ENCODE measurements at regions not wholly inside any gene's neighbourhood (a gene's known extent, or its start where the extent isn't known, plus 50 kb on each side); places are given as distances from the start of the nearest gene placed in this dataset.

DNA sequence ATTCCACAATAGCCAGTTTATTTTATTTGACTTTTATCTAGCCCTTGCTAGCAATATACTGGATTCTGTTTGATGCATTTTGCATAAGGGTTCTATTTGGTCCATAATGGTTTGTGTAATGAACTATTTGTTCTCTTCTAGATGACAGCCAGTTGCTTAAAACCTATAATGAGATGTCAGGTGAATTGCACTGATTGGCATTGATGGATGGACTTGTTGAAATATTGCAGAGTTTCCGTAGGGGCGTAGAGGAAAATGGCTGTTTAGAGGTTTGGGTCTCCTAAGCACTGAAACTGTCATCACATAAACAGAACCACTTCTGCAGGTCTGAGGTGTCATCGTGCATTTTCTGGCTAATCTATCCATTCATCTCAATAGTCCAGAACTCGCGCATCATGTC is 124.9 kb upstream of the HDAC9 start:
- DNase-seq: no peak

DNA sequence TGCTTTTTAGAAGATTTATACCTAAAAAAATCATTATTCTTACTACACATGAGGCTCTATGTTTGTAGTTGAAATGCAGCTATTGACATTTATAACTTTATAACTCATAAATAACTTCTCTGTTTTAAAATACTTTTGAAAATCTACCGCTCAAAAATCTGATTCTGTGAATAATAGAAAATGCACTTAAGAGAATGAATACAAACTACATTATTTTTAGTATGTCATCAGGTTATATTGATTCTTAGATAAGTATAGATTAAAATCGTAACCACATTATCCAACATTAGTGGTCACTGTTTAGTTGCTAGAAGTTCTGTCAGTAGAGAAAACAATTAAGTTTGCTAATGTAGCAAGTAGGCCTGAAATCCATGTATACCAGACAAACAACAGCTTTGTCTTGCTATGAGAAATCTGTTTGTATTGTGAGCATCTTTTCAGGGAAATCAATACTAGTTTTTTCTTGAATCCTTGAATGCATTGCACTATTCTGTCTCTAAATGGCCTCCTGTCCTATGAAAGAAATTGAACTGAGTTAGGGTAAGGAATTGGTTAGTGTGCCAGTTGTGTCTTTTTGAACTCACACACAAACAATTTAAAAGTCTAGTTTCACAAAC is 116.5 kb upstream of the HDAC9 start:
- DNase-seq: no peak

DNA sequence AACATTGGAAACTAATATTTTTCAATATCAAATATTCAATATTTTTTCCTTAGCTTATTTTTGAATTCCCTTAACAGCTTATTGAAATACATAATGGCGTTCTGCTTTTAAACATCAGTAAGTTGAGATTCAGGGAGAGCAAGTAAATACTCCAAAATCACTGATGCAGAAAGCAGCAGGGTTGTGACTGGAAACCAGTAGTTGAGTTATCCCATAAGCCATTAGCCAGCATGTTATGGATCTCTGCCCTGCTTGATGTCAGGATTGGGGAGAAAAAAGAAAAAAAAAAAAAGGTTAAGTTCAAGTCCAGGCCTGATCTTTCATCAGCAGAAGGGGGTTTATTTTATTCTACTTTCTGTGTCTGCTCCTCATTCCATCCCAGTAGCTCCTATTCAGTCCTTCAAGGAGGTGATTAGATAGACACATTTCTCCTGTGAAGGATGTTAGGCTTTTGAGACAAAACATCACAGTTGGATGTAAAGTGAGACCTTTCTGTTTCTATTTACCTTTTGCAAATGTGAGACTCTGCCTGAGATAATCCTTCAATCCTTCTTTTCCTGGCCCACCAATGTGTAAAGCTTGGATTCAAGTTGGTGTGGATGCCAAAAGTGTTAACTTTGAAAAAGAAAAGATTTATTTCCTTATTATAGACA is 110.9 kb upstream of the HDAC9 start:
- DNase-seq: no peak

DNA sequence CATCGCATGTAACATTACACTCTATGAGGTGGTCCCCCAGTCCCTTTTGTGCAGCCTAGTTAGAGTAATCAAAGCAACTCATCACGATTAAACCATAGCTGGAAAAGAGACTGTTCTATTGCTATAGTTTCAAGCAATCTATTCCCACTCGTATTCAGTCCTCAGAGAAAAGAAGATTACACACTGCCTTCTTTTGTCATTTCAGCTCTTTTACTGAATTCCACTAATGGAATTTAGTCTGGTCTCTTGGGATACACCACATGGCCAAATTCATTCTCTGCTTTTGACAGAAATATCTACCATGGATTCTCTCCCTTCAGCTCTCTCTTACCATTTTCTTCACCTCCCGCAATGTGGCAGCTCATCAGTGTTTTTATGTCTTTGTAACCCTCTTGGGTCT is 108.9 kb upstream of the HDAC9 start:
- DNase-seq: no peak

DNA sequence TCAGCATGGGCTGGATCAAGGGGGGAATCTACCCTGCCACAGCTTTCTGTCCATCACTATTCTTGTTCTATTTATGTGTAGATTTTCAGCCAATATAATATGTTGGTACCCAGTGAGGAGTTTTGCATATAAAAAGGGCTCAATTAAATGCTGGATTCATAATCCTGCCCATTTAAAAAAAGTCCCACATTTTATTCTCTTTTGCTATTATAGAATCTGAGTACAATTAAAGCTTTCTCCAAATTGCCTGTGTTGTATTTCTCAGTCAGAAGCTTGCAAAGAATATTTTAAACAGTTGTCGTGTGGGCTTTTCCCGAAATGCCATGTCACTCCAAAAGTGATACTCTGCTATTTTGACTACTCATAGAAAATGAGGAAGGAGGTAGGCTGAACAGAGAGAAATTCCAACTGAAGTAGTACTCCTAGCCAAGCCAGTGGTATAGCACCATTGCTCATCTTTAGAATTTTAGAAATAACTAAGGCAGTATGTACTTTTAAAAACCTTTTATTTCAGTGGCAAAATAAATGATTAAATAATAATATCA is 108.3 kb upstream of the HDAC9 start:
- DNase-seq: no peak

DNA sequence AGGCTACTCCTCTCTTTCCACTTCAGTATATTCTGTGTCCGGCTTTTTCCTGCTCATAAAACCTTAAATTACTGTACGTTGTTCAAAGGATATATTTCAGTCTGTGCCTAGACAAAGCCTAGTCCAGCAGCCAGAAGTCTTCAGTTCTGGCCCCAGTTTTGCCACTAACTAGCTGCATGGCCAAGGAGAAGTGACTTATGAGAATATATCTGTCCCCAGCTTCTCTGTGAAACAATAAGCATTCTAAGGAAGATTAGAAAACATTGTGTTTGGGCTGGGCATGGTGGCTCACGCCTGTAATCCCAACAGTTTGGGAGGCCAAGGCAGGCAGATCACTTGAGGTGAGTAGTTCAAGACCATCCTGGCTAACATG is 105.0 kb upstream of the HDAC9 start:
- DNase-seq: no peak

DNA sequence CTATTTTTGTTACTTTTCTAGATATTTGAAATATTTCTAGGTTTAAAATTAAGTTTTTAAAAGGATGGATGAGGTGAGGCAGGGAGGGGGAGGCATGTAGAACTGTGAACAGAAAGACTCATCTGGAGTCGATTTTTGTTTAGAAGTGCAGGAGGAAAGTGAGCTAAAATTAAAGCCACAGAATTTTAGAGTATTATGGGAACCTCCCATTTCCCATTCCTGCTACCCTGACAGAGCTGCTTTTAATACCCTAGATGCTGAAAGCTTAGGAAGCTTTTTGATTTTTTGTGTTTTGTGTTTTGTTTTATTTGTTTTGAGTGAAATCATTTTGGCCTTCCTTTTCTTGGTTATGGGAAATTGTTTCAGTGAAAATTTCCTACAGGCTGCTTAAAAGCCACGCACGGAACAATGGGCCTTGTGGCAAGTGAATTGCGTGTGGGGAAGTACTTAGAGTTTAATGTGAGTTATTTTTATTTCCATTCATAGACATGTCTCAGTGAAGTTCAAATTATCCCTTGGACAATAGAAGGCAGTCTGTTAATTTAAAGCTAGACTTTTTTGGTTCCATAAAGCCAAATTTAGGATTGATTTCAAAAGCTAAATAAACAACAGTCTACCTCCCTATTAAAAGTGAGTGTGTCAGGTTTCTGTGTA is 102.0 kb upstream of the HDAC9 start:
- peak; percentile 21 for DNase-seq

DNA sequence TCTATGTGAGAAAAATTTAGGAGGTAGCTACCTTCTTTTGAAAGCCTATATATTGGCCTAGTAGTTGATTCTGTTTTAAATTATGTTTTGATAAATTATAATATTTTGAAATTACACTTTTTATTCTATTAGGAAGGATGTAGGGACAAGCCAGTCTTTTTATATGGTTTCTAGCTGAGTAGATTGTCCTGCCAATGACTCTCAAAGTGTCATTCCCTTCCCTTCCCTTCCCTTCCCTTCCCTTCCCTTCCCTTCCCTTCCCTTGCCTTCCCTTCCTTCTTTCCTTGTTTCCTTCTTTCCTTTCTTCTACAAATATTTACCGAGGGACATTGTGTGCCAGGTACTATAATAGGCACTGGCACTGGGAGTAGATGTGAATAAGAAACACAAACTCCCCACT is 99.7 kb upstream of the HDAC9 start:
- no peak for DNase-seq

DNA sequence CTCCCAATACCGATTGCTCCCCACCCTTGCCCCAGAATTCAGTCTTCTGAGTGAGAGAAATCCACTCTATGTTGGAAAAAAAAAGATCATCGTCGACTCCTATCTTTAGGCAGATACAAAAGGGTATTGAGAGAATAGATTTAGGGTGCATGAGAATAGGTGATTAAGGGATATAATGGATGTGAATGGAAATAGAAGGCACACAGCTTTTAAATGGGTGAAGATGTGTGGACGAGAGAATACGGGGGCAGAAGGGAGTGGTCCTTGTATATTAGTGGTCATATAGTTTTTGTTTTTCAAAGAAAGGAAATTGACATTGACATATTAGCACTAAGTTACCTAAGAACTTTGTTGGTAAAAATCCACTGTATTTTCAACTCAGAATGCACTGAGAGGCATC is 98.6 kb upstream of the HDAC9 start:
- DNase-seq: no peak

DNA sequence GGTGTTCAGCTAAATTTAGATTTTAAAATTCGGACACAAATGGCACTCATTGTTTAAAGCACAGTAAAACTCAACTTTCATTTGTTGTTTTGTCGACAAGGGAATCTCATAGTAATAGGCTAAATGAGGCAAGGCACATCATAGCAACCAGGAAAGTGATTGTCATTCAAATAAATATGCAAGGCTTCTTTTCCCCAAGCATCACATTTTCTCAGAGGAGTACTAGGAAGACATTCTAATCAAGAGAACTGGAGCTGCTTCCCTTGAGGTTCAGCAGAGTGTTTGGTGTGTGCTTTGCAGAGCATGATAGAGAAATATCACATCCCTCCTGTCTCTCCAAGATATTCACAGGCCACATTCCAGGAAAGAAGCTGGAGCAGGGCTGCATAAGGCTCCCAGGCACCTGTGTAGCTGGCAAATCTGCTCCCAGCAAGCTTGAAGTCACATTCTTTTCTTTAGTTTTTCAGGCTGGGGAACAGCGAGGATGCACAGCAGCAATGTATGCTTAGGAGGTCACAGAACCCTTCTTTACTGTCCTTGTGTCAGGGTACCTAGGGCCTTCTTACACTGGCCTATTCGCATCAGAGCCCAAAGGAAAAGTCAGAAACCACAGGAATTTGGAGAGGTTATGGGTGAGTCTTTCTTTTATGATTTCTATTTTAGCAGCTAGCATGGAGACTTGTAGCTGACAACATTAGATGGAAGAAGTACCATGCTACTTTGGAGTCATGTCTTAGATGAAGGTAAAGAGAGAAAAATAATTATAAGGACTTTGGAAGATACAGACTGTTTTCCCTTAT is 95.9 kb upstream of the HDAC9 start:
- no peak for DNase-seq

DNA sequence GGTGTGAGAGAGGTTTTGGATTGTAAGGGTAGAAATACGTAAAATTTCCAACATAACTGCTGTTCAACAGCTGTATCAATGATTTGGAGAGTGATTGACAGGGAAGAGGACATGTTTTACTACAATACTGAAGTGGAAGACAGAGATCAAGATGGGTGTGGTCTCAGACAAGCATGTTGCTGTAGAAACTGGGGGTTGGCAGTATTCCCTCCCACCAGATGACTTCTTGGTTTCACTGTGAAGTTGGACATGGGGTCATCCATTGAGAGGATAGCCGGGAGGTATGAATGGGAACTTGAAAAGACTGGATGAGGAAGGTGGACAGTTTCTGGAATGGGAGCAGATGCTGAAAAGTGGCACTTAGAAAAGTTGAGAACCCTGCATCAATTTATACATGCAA is 95.3 kb upstream of the HDAC9 start:
- DNase-seq: no peak

DNA sequence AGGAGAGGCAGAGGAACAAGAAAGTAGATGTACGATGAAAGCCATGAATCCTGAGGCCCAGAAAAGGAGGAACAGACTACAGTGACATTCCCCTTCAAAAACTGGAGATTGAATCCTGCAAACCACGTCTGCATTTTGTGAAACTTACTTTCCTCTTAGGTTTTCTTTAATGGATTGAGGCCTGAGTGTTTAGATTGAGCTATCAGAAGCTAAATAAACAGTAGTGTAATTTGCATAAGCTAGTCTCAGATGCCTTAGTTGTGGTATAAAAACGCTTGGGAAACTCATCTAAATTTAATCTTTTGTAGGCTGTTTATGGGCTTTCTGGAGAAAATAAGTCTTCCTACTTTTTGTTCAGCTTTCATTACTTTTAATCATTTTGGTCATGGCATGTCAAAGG is 94.8 kb upstream of the HDAC9 start:
- no peak for DNase-seq

DNA sequence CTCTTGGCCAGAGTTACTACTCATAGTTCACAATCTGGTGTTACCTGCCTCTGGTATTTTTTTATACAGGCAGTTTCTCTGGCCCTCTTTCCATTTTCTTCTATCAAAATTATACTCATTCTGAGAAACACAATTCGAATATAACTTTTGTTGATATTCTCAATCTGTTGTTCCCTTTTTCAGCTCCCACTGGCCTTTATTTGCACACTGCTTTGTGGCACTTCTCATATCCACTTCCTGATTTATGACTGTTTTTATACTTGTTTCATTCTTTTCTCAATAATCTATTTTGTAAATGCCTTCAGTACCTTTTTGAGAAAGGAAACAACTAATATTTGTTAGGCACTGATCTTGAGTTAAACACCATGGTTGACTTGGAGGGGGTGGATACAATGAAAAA is 93.8 kb upstream of the HDAC9 start:
- DNase-seq: no peak

DNA sequence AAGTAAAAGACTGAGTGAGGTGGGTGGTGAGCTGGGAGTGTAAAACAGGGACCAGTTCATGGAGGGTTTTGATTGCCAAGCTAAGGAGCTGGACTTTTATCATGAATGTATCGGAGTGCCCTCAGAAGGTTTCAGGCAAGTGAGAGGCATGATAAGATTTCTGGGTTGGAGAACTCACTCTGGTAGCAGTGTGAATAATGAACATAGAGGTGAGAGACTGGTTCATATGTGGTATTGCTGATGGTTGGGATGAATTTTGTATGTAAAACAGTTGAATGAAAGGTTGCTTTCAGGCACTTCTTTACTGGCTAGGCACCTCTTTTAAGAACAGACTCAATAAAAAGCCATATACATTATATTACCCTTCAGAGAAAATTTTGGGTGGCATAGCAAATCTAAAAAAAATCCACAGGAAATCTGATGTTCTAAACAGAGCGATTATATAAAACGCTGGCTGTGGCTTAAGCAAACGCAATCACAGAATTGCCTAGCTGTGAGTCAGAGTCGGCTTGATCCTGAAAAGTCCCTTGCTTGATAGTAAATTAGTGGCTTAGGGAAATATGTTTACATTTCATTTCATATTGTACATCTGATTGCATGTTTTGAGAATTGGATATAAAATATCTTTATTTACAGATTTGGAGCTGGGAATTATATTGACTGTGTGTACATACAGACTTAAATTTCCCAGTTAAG is 92.9 kb upstream of the HDAC9 start:
- no peak for DNase-seq

DNA sequence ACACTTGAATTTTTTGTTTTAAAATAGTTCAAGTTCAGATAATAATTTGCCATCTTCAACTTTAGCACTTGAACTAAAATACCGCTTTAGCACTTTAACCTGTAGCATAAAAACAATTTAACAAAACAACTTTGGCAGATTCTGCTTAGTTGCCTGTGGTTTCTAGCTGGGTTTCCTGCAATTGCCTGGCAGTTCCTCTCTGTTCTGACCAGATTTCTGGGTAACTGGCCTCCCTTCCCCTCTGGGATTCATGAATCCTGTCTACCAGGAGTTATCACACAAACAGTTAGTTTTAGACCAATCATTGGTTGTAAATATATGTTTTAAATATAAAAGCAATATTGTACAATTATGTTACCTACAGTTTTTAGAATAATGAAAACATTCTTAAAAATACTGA is 89.8 kb upstream of the HDAC9 start:
- DNase-seq: no peak

DNA sequence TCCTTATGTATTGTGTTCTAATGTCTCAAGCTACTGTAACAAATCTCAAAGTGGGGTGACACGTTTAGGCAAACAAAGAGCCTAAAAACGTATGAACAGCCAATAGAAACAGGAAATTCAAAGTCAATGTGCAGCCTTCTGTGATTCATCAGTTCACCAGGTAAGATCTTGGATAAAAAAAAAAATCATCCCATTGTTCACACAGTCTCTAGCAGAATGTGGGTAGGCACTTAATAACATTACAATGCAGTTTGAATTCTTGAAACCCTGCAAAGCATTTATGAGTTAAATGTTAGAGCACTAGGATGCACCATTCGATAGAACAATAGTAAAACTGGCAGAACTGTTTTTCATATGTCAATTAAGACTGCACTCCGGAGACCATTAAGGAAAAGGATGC is 88.2 kb upstream of the HDAC9 start:
- no peak for DNase-seq

DNA sequence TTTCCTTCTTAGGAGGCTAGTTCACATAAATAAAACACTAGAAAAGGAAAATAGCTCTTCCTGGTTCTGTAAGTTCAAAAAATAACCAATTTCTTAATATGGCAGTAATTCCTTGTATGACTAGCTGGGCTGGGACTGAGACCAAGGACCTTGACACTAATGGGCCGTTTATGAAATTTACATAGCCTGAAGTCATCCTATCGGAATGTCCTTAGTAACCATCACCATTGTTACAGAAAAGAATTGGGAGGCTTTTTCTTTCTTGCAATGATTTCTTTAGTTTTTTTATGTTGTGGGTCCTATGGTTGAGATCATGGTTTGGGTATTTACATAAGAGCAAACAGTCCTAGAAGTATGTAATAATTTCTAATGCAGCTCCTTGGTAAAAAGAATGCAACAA is 87.1 kb upstream of the HDAC9 start:
- DNase-seq: no peak

DNA sequence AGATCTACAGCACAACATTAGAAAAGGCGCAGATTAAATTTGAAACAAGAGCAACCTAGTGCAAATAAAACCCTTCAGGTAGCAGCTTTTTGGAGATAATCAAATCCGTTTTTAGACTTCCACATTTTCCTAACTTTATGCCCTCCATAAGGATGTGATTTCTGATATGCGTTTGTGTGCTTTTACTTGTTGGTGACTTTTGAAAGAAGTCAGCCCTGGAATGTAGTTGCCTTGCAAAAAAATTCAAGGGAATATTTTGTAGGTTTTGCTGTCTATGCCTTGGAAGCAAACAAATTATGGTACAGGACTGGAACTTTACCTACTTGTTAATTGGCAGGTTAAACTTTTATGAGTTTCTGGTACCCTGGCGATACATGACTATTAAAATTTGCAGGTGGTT is 86.7 kb upstream of the HDAC9 start:
- DNase-seq: no peak

DNA sequence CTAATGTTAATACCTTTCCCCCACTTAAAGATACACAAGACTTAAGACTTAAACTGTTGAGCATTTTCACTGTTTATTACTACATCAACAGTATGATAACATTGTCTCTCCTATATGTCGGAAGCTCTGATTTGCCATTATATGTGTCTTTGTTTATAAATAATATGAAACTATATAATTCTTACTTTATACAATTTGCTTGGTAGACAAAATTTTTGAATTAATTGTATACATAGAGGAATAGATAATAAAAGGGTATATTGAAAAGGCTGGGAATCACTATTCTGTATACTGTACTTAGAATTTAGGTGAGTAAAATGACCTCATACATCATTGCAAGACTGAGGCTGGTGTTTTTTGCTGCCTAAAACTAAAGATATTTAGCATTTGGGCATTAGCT is 82.1 kb upstream of the HDAC9 start:
- DNase-seq: no peak

DNA sequence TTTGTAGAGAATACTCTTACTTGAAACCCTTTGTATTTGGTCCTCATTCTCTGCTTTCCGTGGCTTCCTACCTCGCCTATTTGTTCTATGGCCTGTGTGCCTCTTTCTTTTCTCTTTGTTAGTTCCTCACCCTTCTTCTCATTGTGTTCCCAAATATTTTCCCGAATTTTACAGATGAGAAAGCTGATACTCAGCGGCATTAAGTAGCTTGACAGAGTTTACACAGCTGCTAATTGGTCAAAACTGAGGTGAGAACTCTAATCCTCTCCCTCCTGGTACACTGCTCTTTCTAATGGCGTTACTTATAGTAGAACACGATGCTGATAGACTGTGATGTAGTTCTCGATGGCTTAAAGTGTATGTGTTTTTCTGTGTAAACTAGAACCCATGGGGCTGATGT is 80.7 kb upstream of the HDAC9 start:
- no peak for DNase-seq

DNA sequence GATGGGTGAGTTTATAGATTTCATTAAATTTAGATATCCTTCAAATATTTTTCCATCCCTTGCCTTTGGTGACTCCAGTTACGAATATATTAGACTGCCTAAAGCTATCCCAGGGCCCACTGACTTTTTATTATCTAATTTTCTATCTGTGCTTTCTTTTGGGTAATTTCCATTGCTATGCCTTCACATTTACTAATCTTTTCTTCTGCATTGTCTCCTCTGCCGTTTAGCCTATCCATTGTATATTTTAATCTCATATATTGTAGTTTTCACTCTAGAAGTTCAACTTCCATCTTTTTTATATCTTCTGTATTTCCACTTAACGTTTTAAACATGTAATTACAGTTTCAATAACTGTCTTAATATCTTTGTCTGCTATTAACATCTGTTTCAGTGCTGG is 78.6 kb upstream of the HDAC9 start:
- no peak for DNase-seq

DNA sequence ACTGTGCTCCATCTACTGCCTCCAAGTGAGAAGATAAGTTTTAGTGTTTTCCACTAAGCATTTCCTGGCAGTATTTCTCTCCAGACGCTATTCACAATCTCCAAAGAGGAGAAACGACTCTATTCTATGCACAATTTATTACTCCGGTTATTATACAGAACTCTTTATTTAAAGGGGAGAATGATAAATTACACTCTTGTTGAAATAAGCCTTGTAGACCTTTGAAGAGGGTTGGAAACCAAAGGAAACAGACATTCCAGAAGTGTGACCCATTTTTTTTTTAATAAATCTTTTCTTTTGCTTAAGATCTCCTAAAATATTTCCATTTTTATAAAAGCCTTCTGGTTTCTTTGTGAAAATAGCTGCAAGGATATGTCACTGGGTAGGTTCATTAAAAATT is 76.1 kb upstream of the HDAC9 start:
- DNase-seq: no peak

DNA sequence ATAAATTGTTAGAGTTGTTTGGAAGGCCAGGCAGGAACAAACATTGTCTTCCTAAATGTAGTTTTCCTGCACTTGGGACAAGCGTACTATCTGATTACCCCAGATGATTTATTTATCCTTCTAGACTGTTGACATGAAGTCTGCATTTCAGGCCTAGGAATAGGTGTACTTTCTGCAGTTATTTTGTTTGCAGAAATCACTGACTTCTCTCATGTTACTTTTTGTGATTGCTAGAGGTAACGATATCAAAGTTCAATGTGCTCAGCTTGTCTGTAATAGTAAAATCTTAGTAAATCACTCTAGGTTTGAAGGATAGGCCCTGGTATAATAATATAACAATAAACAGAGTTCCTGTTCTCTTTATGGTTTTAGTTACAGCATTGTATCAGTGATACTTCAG is 75.4 kb upstream of the HDAC9 start:
- DNase-seq: no peak
